Renal cortical epithelial cell (primary cell): ENCODE measurements at regions not wholly inside any gene's neighbourhood (a gene's known extent, or its start where the extent isn't known, plus 50 kb on each side); places are given as distances from the start of the nearest gene placed in this dataset.
"Not testable (repeated sequence)": the region's sequence is repeated elsewhere in the genome, so short reads cannot be mapped to it uniquely, and the experiment has no call there.

Experiments used
- DNase-seq: peaks from one replicate; pipeline ENCODE4 v3.0.0-alpha.2; 2011; ENCODE audit warnings: low read depth

DNA sequence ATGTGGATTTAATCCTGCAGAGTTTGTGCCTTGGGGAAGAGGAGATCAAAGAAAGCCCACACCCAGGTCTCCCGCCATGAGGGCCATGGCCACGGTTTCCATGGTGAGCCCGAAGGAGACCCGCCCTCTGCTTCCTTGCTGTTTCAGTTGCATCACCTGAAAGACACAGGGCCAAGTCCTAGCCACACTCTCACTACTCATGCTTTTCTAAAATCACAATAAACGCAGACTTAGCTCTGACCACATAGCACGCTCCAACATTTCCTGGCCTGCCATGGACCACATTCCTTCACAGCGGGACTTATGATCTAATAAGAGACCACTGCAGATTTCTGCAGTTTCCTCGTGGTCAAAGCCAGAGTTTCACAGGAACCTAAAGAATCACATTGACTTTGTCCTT, 426.0 kb upstream of the NR3C2 start:
- no peak for DNase-seq

DNA sequence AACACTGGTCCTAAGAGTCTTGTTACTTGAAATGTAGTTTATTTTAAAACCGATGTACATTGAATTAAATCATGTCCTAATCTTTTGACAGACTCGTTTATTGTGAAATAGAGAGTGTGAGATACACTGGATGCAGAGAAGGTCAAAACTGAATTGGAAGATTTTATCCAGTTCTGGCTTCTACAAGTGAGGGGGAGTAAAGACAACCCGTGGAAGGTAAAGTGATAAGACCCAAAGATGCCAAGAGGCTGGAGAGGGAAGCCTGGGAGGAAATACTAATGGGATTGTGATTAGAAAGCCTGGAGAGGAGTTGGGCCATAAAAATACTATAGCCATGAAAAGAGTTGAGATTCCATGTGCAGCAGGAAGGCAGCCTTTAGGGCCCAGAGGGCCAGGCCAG, 424.5 kb upstream of the NR3C2 start:
- DNase-seq = no peak

DNA sequence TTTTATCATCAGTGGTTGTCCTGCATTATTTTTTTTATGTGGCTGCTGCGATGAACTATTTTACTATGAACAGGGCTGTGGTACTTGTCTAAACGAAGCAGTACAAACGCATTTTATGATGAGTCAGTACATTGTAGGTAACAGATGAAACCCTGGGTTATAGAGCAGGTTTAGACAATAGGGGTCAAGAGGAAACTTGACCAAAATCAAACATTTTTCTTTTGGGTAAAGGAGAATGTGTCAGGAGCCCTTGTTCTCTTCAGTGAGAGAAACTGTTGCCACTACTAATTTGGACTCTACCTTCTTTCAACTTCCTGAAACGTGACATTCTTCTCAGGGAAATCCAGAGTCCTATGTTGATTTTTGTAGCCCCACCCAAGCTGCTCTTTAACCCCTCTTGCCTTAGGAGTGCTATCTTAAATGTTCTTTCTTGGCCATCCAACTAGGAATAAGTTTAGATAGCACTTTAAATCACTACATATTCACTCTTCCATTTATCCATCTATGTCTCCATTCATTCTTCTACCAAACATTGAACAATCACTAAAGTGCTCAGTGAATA, 415.8 kb upstream of the NR3C2 start:
- no peak for DNase-seq

DNA sequence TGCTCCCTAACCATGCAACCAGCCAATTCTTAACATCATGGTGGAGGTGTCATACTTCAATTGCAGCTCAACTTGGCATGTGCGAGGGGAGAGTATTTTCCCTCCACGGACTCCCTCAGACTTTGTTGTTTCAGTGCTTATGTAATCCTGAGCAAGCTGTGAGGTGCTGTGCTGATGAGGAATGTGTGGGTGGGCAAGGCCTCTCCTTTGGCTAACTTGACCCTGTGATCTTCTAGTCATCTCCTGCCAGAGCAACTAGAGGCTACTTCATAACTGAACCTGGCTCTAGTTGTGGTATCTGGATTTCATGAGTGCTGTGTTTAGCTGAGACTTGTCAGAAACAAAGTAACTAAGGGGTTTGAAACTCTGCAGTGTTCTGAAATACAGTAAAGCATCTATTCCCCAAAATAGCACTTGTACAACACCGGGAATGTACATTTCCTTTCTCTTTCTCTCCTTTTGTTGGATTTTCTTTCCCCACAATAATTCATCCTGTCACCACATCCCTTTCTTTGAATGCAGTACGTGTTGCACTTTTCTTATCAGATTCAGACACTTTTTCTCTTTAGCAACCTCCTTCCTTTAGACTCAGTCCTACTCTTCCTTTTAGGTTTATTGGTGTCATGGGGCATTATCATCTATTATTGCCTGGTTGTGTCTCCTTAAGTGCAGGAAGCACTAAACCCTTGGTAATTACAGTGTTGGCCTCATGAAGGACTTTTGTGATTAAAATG, 415.2 kb upstream of the NR3C2 start:
- peak; percentile 92 for DNase-seq

DNA sequence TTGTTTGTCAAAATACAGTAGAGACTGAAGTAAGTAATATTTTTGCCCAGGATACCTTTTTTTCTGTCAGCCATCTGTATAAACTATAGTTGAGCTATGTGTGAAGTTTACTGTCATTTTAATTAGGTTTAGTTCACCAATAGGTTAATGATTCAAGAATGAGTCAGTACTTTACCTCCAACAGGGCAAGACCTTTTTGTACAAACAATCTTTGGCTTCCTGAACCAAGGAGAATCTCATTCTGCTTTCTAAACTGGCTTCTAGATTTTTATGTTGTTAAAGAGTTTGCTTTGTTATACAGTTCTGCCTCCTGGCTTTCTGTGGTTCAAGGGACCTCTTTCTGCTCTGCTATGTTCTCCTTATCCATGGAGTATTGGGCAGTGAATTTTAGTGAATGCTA, 412.0 kb upstream of the NR3C2 start:
- DNase-seq = peak; percentile 98

DNA sequence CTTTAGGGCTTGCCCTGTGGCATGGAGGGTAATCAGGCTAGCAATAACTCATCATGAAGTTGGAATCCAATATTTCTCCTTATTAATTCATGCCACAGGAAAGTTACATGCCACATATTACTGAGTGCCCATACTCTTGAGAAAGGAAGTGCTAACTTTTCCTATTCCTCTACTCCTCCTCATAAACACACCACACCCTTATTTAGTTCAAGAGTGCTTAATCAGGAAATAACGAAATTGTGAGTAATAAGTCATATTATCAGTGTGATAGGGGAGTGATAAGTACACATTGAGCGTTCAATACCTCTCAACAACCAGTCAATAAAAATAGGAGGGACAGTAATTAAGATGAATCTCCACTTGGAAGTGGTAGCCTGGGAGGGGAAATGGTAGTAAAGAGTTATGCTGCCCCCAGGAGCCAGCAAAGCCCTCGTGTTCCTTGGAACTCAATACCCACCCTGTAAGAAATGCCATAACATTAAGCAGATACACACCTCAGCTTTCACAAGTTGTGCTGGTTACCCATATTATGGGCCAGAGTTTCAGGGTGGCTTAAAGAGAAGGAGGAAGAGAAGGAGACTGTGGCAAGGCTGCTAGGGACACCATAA, 410.0 kb upstream of the NR3C2 start:
- DNase-seq = no peak

DNA sequence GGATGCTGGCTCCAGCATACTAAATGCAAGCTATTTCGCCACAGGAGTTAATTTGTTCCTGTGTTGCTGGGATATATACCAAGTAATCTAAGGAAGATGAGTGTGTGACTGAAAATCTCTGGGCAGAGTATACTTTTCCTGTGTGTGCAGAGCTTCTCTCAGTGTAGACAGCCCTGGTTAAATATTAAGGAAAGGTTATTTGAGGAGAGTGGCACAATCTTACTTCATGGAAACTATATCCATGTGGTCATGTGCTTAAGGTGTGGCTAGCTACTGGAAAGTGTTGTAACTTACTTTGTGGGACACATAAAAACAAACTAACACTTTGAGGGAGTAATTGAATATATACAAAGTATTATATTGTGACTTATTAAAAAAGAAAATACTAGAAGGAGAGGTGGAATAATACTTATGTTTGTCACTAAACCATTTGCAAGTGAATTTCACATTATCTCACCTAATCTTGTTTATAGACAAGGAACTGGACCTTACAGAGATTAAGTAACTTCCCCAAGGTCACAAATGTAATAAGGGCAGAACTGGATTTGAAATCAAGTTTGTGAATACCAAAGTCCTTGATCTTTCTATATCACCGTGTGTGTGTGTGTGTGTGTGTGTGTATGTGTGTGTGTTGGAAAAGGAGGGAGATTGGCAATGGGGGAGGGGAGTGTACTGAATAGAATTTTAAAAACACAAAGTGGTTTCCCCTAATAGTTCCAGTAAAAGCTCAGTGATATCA, 408.2 kb upstream of the NR3C2 start:
- peak; percentile 98 for DNase-seq

DNA sequence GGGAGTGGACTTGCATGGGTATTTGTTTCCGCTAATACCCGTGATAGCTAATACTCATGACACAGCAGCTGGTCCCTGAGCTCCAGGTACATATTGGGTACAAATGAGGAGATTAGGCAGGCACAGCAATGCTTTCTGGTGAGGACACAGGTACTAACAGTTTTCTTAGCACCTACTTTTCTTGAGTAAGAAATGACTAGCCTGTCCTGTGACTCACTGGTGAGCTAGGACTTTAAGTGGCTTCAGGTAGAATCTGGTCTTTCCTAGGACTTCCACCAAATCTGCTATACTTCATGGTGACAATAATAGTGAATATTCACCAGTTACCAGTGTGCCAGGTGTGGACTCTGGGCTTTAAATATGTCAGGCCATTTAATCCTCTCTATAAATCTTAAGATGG, 407.4 kb upstream of the NR3C2 start:
- peak; percentile 63 for DNase-seq

DNA sequence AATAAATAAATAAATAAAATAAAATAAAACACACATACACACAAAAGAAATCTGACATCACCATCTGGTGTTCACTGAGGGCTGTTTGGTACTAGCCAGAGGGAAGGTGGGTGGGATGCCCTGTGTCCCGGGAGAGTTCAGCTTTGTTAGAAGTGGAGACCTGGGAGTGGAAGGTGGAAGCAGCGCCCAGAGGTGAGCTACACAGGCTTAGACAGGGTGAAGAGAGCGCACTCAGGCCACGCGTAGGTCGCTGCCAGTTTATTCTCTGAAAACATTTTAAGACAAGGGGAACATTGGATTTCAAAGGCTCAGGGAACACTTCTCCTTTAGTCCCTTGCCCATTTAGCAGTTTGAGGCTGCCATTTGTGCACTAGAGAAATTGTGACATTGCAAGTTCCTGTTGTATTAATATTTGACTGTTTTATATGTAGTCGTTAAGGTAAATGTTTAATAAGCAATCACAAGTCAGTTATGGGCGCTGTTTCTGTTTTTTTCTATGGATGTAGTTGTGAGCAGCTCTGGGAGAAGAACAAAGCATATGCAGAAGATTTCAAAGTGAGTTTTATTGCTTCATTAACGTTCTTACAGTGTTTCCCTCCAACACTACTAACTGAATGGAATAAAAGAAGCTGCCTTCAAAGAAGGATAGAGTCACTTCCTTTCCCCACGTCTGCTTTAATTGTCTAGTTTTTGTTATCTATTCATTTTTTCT, 405.5 kb upstream of the NR3C2 start:
- DNase-seq = no peak

DNA sequence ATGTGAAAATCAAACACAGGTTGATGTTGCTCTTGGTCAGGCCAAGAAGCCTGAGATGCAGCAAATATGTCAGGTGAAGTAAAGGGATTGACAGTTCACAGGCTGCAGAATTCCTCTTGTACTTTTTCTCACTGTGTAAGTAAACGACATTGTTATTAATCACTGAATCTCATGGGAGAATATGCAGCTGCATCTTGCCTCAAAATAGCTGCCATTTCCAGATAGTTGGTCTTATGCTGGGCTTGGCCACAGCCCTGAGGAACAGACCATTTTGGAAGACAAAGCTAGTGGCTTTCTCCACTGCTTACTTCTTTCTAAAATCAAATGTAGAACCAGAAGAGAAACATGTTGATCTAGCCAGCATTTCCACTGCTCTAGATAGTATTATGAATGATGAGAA, 403.4 kb upstream of the NR3C2 start:
- no peak for DNase-seq

DNA sequence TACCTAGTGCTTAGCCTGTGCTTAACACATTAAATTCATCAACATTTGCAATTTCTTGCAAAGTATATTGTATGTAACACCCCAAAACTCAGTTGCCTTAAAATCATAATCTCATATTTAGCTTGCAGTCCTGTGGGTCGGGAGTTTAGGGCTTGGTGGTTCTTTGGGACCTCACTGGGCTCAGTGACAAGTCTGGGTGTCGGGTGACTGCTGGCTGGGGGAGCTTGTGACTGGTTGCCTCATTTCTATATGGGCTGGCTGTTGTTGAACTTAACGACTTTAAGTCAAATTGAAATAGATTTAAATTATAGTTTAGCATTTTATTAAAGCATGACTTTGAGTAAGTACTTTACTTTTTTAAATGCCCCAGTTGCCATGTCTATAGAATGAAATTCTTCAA, 401.4 kb upstream of the NR3C2 start:
- DNase-seq = no peak

DNA sequence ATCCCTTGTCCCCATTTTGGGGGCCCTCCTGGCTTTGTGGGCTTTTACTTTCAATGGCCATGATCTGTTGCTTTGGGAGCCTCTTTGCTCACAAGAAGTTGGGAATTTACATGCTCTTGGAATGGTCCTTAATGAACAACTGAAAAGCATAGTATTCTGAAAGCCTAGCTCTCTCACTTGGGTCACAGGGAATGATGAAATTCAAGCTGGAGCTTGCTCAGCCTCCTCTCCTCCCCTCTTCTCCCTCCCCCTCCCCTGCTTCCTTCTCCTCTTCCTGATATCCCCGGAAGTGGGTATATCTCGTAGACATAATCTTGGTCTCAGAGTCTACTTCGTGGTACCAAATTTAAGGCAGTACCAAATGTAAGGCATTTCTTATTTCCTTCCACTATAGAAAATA, 400.6 kb upstream of the NR3C2 start:
- DNase-seq = no peak

DNA sequence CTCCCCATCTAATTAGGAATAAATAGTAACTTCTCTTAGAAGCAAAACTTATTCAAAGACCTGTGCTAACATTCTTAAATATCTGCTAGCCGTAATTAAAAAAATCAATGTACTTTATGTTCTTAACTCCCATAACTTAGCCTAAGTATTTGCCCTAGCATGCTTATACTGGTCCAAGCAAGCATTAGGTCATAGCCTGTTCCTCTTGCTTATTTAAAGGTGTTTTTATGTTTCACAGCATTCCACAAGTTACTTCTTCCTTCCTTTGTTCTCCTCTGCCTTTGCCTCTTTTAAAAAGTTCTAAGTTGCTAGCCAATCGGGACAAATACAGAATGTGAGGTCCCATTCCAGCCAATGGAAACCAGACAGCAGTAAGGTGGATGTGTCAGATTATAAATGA, 395.4 kb upstream of the NR3C2 start:
- not testable (repeated sequence) for DNase-seq

DNA sequence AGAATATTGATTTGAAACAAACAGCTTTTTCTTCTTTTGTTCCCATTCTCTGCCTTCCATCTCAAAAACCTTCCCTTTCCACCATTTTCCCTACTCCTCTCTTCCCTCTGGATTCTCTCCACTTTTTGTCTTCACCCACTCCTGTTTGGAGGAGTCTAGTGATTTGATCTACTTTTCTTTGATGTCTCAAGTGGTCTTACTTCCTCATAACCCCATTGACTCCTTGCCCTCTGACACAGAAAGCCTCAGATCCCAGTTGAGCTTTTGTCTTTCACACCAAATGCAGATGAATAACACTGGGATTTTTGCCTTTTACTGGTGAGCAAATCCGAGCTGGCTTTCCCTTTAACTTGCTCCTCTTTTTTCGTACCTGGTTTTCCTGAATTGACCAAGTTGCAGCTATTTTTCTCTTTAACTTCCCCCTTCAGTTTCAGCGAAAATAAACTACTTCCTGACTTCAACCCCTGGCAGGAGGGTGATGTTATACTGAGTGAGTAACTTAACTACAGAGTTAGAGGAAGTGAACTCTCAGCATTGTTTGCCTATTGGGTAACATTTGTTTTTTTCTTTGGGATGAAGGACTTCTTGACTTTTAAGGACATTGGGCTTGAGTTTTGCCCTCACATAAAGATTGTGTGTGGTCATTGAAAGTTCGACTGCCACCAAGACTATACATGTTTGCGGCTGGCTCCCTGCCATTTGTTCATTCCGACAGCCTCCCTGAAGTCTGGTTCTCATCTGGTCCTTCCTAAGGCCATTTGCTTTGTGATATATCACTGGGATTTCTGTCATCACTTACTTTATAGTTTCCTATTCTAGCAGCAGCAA, 392.8 kb upstream of the NR3C2 start:
- peak; percentile 93 for DNase-seq

DNA sequence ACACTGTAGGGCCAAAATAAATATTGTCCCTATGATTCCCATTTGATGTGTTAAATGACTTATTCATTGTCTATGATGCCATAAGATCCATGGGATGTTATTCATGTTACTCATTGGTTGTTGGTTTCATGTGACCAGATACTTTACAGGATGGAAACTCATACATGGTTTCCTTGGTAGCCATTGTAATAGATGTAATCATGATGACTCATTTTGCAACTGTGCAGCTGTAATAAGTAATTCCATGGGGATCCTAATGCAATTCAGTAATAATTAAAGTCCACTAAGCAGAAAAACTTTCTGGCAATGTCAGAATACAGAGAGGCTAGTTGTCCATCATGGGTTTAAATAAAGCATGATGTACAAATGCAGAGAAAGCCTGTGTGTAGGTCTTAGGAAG, 389.7 kb upstream of the NR3C2 start:
- peak; percentile 99 for DNase-seq

DNA sequence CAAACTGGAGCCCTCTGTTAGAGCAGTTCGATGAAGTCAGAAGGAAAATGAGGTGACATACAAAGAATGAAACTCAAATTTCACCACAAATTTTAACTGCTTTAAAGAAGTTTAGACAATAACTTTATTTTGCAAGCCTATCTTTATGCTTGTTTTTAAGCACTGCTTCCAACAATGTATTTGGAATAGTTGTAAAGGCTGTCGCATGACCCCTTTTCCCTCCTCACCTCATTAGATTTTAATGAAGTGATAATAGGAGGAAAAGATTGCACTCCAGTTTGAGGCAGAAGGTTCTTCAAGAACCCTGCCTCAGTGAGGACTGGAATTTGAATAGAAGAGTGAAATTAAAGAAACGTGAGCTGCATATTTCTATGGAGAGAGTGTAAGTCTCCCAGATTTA, 386.1 kb upstream of the NR3C2 start:
- no peak for DNase-seq

DNA sequence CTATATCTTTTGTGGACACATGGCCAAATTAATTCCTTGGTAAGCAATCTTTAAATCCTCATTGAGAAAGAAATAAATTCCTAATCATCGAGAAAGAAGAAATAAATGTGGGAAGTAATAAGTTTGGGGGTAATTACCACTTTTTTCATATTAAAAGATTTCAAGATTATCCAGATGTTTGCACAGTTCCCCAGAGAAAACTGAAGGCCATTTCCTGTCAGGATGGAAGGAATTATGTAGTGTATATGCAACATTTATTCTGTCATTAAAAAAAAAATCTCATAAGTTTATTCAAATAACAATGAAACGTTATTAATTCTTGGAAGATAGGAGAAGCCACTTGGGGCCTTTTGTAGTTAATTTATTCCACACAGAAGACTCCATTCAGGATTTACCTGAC, 385.6 kb upstream of the NR3C2 start:
- DNase-seq = no peak

DNA sequence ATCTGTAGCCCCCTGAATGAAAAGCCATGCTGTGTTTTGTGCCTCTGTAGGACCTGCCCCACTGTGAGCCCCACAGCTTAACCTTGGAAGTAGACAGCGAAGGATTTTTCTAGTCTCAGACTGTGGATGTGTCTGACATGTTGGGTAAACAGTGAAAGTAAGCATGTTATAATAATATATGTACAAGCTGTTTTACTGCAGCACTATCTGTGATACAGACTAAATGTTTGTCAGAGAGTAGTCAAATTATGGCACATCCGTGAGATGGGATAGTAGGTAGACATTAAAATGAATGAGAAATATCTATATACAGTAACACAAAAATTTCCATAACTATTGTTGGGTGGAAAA, 381.2 kb upstream of the NR3C2 start:
- no peak for DNase-seq

DNA sequence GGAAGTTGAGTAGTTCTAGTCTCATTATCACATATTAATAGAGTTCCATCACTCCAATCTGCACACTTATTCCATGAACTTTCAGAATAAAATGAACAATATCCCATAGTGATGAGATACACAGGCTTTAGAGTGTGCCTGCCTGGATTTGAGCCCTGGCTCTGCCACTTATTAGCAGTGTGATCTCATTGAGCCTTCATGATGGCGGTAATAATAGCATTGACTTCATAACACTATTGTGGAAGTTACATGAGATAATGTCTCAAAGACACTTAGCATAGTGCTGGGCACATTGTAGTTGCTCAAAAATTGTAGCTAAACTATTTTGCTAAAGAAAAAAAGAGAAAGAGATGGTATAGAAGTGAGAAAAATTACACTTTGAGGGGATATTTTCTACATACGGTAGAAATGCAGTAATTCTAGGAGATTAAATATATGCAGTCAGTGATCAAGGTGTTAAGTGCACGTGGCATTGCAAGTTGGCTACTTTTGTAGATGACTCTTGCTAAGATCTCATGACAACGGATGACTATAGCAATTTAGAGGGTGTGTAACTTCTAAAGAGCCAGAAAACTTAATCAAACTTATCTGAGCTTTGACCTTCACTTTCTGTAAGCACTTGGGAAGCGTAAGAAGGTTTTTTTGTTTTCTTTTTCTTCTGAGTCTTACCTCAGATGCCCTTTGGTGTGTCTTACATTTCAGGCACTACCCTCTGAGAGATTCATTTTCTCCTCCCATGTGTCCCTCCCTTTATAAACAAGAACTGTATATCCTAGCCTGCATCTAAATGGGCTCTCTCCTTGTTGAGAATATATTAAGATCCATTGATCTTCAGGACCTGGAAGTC, 380.6 kb upstream of the NR3C2 start:
- no peak for DNase-seq

DNA sequence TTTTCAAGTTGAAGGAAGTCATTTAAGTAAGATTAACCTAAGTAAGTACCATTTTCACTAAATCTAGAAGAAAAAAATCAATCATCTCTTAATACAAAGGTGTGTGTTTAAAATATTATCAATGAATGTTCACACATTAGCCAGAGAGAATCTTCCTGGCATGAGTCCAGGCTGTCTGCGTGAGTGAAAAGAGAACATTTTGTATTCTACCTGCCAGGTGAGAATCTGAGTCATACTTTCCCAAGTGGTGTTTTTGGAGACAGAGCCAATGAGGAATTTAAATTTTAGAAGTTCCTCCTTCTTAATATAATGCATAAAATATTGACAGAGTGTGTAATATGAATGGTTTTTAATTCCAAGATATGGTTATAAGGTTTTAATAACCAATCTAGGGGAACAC, 371.8 kb upstream of the NR3C2 start:
- no peak for DNase-seq

DNA sequence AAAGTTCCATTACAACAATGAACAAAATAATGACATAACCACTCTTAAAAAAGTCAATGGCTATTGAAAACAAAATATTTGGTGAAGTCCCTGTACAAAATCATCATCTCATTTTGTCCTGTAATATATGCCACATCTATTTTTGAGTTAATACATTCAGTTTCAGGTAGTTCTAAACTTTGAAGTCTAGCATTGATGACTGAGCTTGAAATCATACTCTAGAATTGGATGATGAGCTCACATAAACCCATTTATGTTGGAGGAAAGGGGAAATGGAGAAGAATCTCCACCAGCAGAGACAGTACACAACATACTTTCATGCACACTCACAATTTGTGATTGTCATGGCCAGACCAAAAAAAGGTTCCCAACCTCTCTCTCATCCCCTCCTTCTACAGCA, 371.1 kb upstream of the NR3C2 start:
- no peak for DNase-seq
